Retina (tissue), 1 donor: ENCODE measurements at regions not wholly inside any gene's neighbourhood (a gene's known extent, or its start where the extent isn't known, plus 50 kb on each side); places are given as distances from the start of the nearest gene placed in this dataset.
"Not testable (repeated sequence)": the region's sequence is repeated elsewhere in the genome, so short reads cannot be mapped to it uniquely, and the experiment has no call there.

Experiments used
- DNase-seq: peaks from one replicate; pipeline ENCODE4 v3.0.0-alpha.2; 2016

- not testable (repeated sequence) for DNase-seq
Observed at GRCh38 chr7:112689466-112690177, 100.6 kb downstream of the TMEM168 start.

GRCh38 chr7:112692333-112692732 is 97.9 kb downstream of the TMEM168 start:
- no peak for DNase-seq

GRCh38 chr7:112697211-112697610 is 93.0 kb downstream of the TMEM168 start:
- not testable (repeated sequence) for DNase-seq

- no peak for DNase-seq
Observed at GRCh38 chr7:112699725-112700513, 90.3 kb downstream of the TMEM168 start.

GRCh38 chr7:112701456-112701855 is 88.7 kb downstream of the TMEM168 start:
- no peak for DNase-seq

- DNase-seq, result no peak
Observed at GRCh38 chr7:112707655-112708054, 82.5 kb downstream of the TMEM168 start.

- DNase-seq, result no peak
Observed at GRCh38 chr7:112708236-112708635, 82.0 kb downstream of the TMEM168 start.
